ENCODE measurements at regions not wholly inside any gene's neighbourhood (a gene's known extent, or its start where the extent isn't known, plus 50 kb on each side); places are given as distances from the start of the nearest gene placed in this dataset.

DNA sequence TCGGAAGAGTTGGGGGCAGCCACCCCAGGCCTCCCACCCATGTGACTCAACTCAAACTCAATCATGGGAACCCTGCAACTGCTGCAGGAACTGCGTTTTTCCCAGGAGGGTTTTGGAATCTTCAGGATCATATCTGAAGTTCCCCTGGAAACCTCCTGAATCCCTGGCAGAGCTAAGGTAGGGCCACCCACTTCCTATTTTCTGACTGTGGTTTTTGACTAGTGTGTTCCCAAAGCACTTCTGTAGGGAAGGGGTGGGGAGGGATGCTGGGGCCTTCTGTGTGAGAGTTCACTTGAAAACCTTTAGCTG lies 127.6 kb upstream of the UNC5B start:
- TF ChIP-seq, protein P1, sequence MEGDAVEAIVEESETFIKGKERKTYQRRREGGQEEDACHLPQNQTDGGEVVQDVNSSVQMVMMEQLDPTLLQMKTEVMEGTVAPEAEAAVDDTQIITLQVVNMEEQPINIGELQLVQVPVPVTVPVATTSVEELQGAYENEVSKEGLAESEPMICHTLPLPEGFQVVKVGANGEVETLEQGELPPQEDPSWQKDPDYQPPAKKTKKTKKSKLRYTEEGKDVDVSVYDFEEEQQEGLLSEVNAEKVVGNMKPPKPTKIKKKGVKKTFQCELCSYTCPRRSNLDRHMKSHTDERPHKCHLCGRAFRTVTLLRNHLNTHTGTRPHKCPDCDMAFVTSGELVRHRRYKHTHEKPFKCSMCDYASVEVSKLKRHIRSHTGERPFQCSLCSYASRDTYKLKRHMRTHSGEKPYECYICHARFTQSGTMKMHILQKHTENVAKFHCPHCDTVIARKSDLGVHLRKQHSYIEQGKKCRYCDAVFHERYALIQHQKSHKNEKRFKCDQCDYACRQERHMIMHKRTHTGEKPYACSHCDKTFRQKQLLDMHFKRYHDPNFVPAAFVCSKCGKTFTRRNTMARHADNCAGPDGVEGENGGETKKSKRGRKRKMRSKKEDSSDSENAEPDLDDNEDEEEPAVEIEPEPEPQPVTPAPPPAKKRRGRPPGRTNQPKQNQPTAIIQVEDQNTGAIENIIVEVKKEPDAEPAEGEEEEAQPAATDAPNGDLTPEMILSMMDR (IDR thresholded peaks at IDR 0.05), result no peak
- no peak for TF ChIP-seq POLR2A (IDR thresholded peaks at IDR 0.05)
